ENCODE measurements at regions not wholly inside any gene's neighbourhood (a gene's known extent, or its start where the extent isn't known, plus 50 kb on each side); places are given as distances from the start of the nearest gene placed in this dataset.

- DNase-seq = no peak
- Histone ChIP-seq H3K9ac (ENCODE audit: low read depth, low read length) (no peak overlapping the region), H3K79me1 (ENCODE audit: low read depth in 1 of 2, low read length in 2 of 2) (no peaks in the 10 kb centered on the region), H4K20me1 (ENCODE audit: insufficient read depth, low read length) (no peaks in the 10 kb centered on the region), H2AK9ac (replicated peaks; ENCODE audit: low read depth, low read length, poor library complexity) (no peak overlapping the region), H3K18ac (ENCODE audit: low read depth, low read length) (no peak overlapping the region), H3K4ac (ENCODE audit: low read depth, low read length) (no peak overlapping the region), H3K27ac (ENCODE audit: insufficient read depth, low read length) (no peak overlapping the region), H3K9me1 (ENCODE audit: insufficient read depth, low read length) (no peaks in the 10 kb centered on the region), H3K14ac (replicated peaks; ENCODE audit: low read depth, low read length) (no peak overlapping the region), H2BK20ac (ENCODE audit: low read depth, low read length) (no peak overlapping the region), H2BK120ac (ENCODE audit: low read depth, low read length) (no peak overlapping the region), H3K36me3 (ENCODE audit: control insufficient read depth, insufficient read depth, low read length) (no peaks in the 10 kb centered on the region), H3K4me2 (ENCODE audit: low read depth, low read length) (no peak overlapping the region), H3K56ac (ENCODE audit: extremely low read depth, insufficient read depth, low read length) (no peak overlapping the region), H2BK15ac (ENCODE audit: low read depth, low read length) (no peak overlapping the region), H2AK5ac (ENCODE audit: low read depth, low read length) (no peak overlapping the region), H3K27me3 (ENCODE audit: control insufficient read depth, insufficient read depth, low read length) (no peaks in the 10 kb centered on the region), H4K91ac (ENCODE audit: insufficient read depth, low read depth, low read length) (no peak overlapping the region), H3K9me3 (ENCODE audit: control insufficient read depth, insufficient read depth, low read length) (peaks cover 23% of the 10 kb centered on the region), H3K4me1 (ENCODE audit: control insufficient read depth, insufficient read depth, low read length) (no peaks in the 10 kb centered on the region), H4K5ac (ENCODE audit: low read depth, low read length) (no peak overlapping the region), H2AFZ (replicated peaks; ENCODE audit: low read length, poor library complexity) (no peak overlapping the region), H4K8ac (ENCODE audit: low read depth in 2 of 2, low read length in 2 of 2) (no peak overlapping the region), H3K23ac (ENCODE audit: low read depth, low read length) (no peak overlapping the region), H3K4me3 (ENCODE audit: insufficient read depth, low read depth, low read length) (no peak overlapping the region), H2BK5ac (ENCODE audit: low read depth, low read length, poor library complexity, severe bottlenecking) (no peak overlapping the region)
- in situ Hi-C loops (cut with MboI; ENCODE audit: low sequenced_read_pairs) = no loop called here
- BruUV-seq (replicated peaks) = no TSS peak
- no peak for ATAC-seq (ENCODE audit: low read depth)
- ChIA-PET POLR2A (ENCODE audit: unreplicated experiment) (interaction anchor here (0.7 kb wide), 1 partner anchor 57 kb away, joined by 3 read pairs; no protein-coding TSS in a partner anchor), CTCF (no interaction called here)
- no peak for TF ChIP-seq BHLHE40 (IDR thresholded peaks at IDR 0.05; ENCODE audit: low read depth, low read length)
- TF ChIP-seq FOS (IDR thresholded peaks at IDR 0.05; ENCODE audit: low read depth, low read length) = no peak
- TF ChIP-seq MAZ (IDR thresholded peaks at IDR 0.05; ENCODE audit: borderline replicate concordance, low read depth, low read length) = no peak
- no peak for TF ChIP-seq MAFK (IDR thresholded peaks at IDR 0.05; ENCODE audit: low read depth, low read length)
- no peak for TF ChIP-seq RFX5 (IDR thresholded peaks at IDR 0.05; ENCODE audit: low read depth, low read length)
- TF ChIP-seq POLR2A (IDR thresholded peaks at IDR 0.05; ENCODE audit: low read depth, low read length) = no peak
- no peak for TF ChIP-seq ELK1 (IDR thresholded peaks at IDR 0.05; ENCODE audit: borderline replicate concordance, low read depth, low read length)
- TF ChIP-seq NFE2L2 (IDR thresholded peaks at IDR 0.05; ENCODE audit: low read depth, low read length) = no peak
- TF ChIP-seq RCOR1 (IDR thresholded peaks at IDR 0.05; ENCODE audit: insufficient replicate concordance, low read length) = no peak
- TF ChIP-seq USF2 (IDR thresholded peaks at IDR 0.05; ENCODE audit: low read depth, low read length) = no peak
- no peak for TF ChIP-seq CEBPB (IDR thresholded peaks at IDR 0.05; ENCODE audit: low read depth, low read length)
- TF ChIP-seq SMC3 (IDR thresholded peaks at IDR 0.05; ENCODE audit: low read depth, low read length) = no peak
- no peak for TF ChIP-seq RAD21 (IDR thresholded peaks at IDR 0.05; ENCODE audit: low read length)
- no peak for TF ChIP-seq CHD1 (IDR thresholded peaks at IDR 0.05; ENCODE audit: low read depth, low read length)
- TF ChIP-seq, protein P1, sequence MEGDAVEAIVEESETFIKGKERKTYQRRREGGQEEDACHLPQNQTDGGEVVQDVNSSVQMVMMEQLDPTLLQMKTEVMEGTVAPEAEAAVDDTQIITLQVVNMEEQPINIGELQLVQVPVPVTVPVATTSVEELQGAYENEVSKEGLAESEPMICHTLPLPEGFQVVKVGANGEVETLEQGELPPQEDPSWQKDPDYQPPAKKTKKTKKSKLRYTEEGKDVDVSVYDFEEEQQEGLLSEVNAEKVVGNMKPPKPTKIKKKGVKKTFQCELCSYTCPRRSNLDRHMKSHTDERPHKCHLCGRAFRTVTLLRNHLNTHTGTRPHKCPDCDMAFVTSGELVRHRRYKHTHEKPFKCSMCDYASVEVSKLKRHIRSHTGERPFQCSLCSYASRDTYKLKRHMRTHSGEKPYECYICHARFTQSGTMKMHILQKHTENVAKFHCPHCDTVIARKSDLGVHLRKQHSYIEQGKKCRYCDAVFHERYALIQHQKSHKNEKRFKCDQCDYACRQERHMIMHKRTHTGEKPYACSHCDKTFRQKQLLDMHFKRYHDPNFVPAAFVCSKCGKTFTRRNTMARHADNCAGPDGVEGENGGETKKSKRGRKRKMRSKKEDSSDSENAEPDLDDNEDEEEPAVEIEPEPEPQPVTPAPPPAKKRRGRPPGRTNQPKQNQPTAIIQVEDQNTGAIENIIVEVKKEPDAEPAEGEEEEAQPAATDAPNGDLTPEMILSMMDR (conservative IDR thresholded peaks at IDR 0.05; ENCODE audit: low read depth, low read length) = no peak
- no peak for TF ChIP-seq MXI1 (IDR thresholded peaks at IDR 0.05; ENCODE audit: borderline replicate concordance, low read depth, low read length)
- no CpG with 5 or more reads among the region's 2 CpGs for WGBS, 2 experiments (ENCODE audit: extremely low coverage in 2 of 2, insufficient read length in 1 of 2)
- intact Hi-C loops (cut with micrococcal nuclease) = no loop called here
- dilution Hi-C loops (cut with HindIII; ENCODE audit: low sequenced_read_pairs, unreplicated experiment) = no loop called here
Measured at GRCh38 chr10:8508882-8509281, 454.4 kb downstream of the GATA3 start.

Measured in IMR-90 (cell line).